Astrocyte (in vitro differentiated cells and primary cell): ENCODE measurements at regions not wholly inside any gene's neighbourhood (a gene's known extent, or its start where the extent isn't known, plus 50 kb on each side); places are given as distances from the start of the nearest gene placed in this dataset.

Experiments used
- DNase-seq: peaks from one replicate; pipeline ENCODE4 v3.0.0-alpha.2; 2010; ENCODE audit warnings: low read depth
- FAIRE-seq: peaks from 2 replicates; lab custom pipeline; 2011; peaks lifted over from hg19 to GRCh38; lab: Jason Lieb, UNC
- H2AFZ ChIP-seq: 2 replicates; pipeline ENCODE4 v1.6.0; 2012; ENCODE audit warnings: low read depth, low read length, inconsistent platforms
- H3K27ac ChIP-seq: 2 replicates; pipeline ENCODE4 v1.5.1; 2011; ENCODE audit warnings: low read depth, low read length, inconsistent platforms
- H3K27me3 ChIP-seq: 2 replicates; pipeline ENCODE4 v1.6.0; 2011; ENCODE audit warnings: low read length, inconsistent platforms; ENCODE audit not compliant: insufficient read depth
- H3K36me3 ChIP-seq: 2 replicates; pipeline ENCODE4 v1.5.1; 2011; ENCODE audit warnings: low read length, inconsistent platforms; ENCODE audit not compliant: insufficient read depth
- H3K4me1 ChIP-seq: 2 replicates; pipeline ENCODE4 v1.5.1; 2011; ENCODE audit warnings: low read length, inconsistent platforms; ENCODE audit not compliant: insufficient read depth
- H3K4me2 ChIP-seq: 2 replicates; pipeline ENCODE4 v1.6.0; 2012; ENCODE audit warnings: low read length, inconsistent platforms
- H3K4me3 ChIP-seq: 2 replicates; pipeline ENCODE4 v1.5.1; 2011; ENCODE audit warnings: low read depth, mild to moderate bottlenecking, low read length, inconsistent platforms; ENCODE audit not compliant: insufficient read depth
- H3K79me2 ChIP-seq: 2 replicates; pipeline ENCODE4 v1.6.0; 2012; ENCODE audit warnings: mild to moderate bottlenecking, low read length, inconsistent platforms; ENCODE audit not compliant: insufficient read depth
- H3K9ac ChIP-seq: 2 replicates; pipeline ENCODE4 v1.6.0; 2012; ENCODE audit warnings: mild to moderate bottlenecking, low read length, inconsistent platforms
- H3K9me3 ChIP-seq: 2 replicates; pipeline ENCODE4 v1.5.1; 2012; ENCODE audit warnings: low read depth, mild to moderate bottlenecking, low read length, inconsistent platforms; ENCODE audit not compliant: insufficient read depth
- H4K20me1 ChIP-seq: 2 replicates; pipeline ENCODE4 v1.6.0; 2012; ENCODE audit warnings: low read length, inconsistent platforms; ENCODE audit not compliant: insufficient read depth
- H3K27ac Mint-ChIP-seq: one replicate; pipeline ENCODE4 v1.8.0; 2021; ENCODE audit warnings: mild to moderate bottlenecking, mixed read lengths; ENCODE audit not compliant: unreplicated experiment
- H3K27me3 Mint-ChIP-seq: one replicate; pipeline ENCODE4 v1.8.0; 2021; ENCODE audit warnings: low read depth, mixed read lengths; ENCODE audit not compliant: unreplicated experiment
- H3K36me3 Mint-ChIP-seq: one replicate; pipeline ENCODE4 v1.8.0; 2021; ENCODE audit warnings: low read depth, mixed read lengths; ENCODE audit not compliant: unreplicated experiment
- H3K4me1 Mint-ChIP-seq: one replicate; pipeline ENCODE4 v1.8.0; 2021; ENCODE audit warnings: low read depth, mixed read lengths; ENCODE audit not compliant: unreplicated experiment
- H3K4me3 Mint-ChIP-seq: one replicate; pipeline ENCODE4 v1.8.0; 2021; ENCODE audit warnings: mild to moderate bottlenecking, moderate library complexity, mixed read lengths; ENCODE audit not compliant: unreplicated experiment
- H3K9me3 Mint-ChIP-seq: one replicate; pipeline ENCODE4 v1.8.0; 2021; ENCODE audit warnings: mild to moderate bottlenecking, mixed read lengths; ENCODE audit not compliant: unreplicated experiment
- CTCF ChIP-seq: IDR thresholded peaks from 2 replicates; pipeline ENCODE4 v1.5.1; 2011; ENCODE audit warnings: low read depth, mild to moderate bottlenecking, inconsistent platforms, low read length, moderate library complexity; ENCODE audit not compliant: insufficient read depth
- EZH2 ChIP-seq: IDR thresholded peaks from 2 replicates; pipeline ENCODE4 v1.6.1; 2012; ENCODE audit warnings: mild to moderate bottlenecking, low read length, inconsistent platforms; ENCODE audit not compliant: insufficient read depth

- FAIRE-seq, result peak; percentile 52
- Histone ChIP-seq H3K9me3 (no peaks in the 10 kb centered on the region), H2AFZ (no peak overlapping the region), H3K27ac (peak overlapping the region; percentile 98), H3K36me3 (no peaks in the 10 kb centered on the region), H3K79me2 (no peaks in the 10 kb centered on the region), H3K4me1 (peaks cover 58% of the 10 kb centered on the region), H3K9ac (peak overlapping the region; percentile 84), H4K20me1 (no peaks in the 10 kb centered on the region), H3K27me3 (no peaks in the 10 kb centered on the region), H3K4me2 (peak overlapping the region; percentile 73), H3K4me3 (peak overlapping the region; percentile 28)
- no peak for TF ChIP-seq EZH2
- no peak for TF ChIP-seq CTCF
- DNase-seq, result peak; percentile 74
- Mint-ChIP-seq H3K27me3 (no peaks in the 10 kb centered on the region), H3K4me1 (peaks cover 57% of the 10 kb centered on the region), H3K36me3 (no peaks in the 10 kb centered on the region), H3K9me3 (no peaks in the 10 kb centered on the region), H3K27ac (peak overlapping the region; percentile 99), H3K4me3 (peak overlapping the region; percentile 57)
Measured at GRCh38 chr12:27178723-27179399, 65.2 kb upstream of the STK38L start.

GRCh38 chr12:27179400-27180214, 64.5 kb upstream of the STK38L start:
- Histone ChIP-seq H3K9me3 (no peaks in the 10 kb centered on the region), H2AFZ (no peak overlapping the region), H3K4me3 (peak overlapping the region; percentile 28), H4K20me1 (no peaks in the 10 kb centered on the region), H3K36me3 (no peaks in the 10 kb centered on the region), H3K9ac (peak overlapping the region; percentile 84), H3K4me1 (peaks cover 58% of the 10 kb centered on the region), H3K4me2 (peak overlapping the region; percentile 73), H3K79me2 (no peaks in the 10 kb centered on the region), H3K27ac (peak overlapping the region; percentile 98), H3K27me3 (no peaks in the 10 kb centered on the region)
- TF ChIP-seq EZH2 (no peak), CTCF (no peak)
- Mint-ChIP-seq H3K27ac (peak overlapping the region; percentile 99), H3K9me3 (peaks cover 3% of the 10 kb centered on the region), H3K27me3 (no peaks in the 10 kb centered on the region), H3K36me3 (no peaks in the 10 kb centered on the region), H3K4me3 (peak overlapping the region; percentile 57), H3K4me1 (peaks cover 61% of the 10 kb centered on the region)
- DNase-seq (peak; percentile 100), FAIRE-seq (peak; percentile 99)
